HUES48 (cell line): ENCODE measurements at regions not wholly inside any gene's neighbourhood (a gene's known extent, or its start where the extent isn't known, plus 50 kb on each side); places are given as distances from the start of the nearest gene placed in this dataset.

ENCODE experiments used
- H3K27ac ChIP-seq: one replicate; pipeline ENCODE4 v1.7.0; 2013; ENCODE audit warnings: low read depth, low read length, inconsistent platforms
- H3K27me3 ChIP-seq: 2 replicates; pipeline ENCODE4 v1.6.1; 2013; ENCODE audit warnings: mild to moderate bottlenecking, low read length; ENCODE audit not compliant: control insufficient read depth, insufficient read depth
- H3K36me3 ChIP-seq: 2 replicates; pipeline ENCODE4 v1.6.1; 2013; ENCODE audit warnings: low read length; ENCODE audit not compliant: control insufficient read depth, insufficient read depth
- H3K4me1 ChIP-seq: 2 replicates; pipeline ENCODE4 v1.6.1; 2013; ENCODE audit warnings: mild to moderate bottlenecking, low read length; ENCODE audit not compliant: control insufficient read depth, insufficient read depth
- H3K4me3 ChIP-seq: 2 replicates; pipeline ENCODE4 v1.5.1; 2013; ENCODE audit warnings: mild to moderate bottlenecking, low read depth, low read length
- H3K9ac ChIP-seq: 2 replicates; pipeline ENCODE4 v1.6.1; 2013; ENCODE audit warnings: mild to moderate bottlenecking, low read depth, low read length, moderate library complexity
- H3K9me3 ChIP-seq: 2 replicates; pipeline ENCODE4 v1.6.1; 2013; ENCODE audit warnings: low read length; ENCODE audit not compliant: control insufficient read depth, insufficient read depth

DNA sequence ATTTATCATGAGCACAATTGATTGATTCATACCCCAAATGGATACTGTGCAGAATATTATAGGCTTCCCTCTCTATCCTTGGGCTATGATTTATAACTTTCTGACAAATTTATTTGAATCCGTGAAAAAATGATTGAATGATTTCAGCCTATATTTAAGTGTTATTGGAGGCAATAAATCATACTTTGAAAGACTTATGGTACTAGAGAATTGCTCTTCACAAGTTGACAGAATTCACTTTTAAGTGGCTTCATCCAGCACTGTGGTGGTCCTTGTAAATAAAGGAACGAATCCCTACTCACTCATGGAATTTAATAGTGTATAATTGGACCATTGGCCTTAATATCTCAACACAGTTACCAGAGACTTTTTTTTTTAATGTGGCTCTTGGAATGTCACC, 174.8 kb upstream of the TLL1 start:
- Histone ChIP-seq H3K27ac (no peak overlapping the region), H3K4me3 (no peak overlapping the region), H3K9me3 (no peaks in the 10 kb centered on the region)

DNA sequence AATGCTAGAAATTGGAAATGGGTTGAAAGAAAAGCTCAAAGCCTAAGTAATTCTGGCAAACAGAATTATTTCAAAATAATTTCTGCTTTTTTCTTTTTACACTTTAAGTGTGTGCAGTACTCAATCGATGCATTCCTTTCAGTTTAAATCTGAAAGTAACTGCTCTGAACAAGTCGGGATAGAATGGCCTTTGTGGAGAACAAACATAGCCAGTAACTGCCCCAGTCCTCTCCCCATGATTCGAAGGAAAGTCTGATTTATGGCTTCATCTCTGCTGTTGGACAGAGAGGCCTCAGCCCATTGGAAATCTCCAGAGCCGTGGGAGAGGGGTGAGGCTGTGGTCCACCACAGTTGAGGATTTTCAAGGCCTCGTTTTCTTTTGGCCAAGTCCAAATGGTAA, 174.0 kb upstream of the TLL1 start:
- Histone ChIP-seq H3K27me3 (no peaks in the 10 kb centered on the region), H3K9ac (no peak overlapping the region), H3K9me3 (no peaks in the 10 kb centered on the region), H3K4me1 (no peaks in the 10 kb centered on the region), H3K27ac (no peak overlapping the region), H3K36me3 (no peaks in the 10 kb centered on the region), H3K4me3 (no peak overlapping the region)

More for the DNA sequence above, 174.8 kb upstream of the TLL1 start:
- Histone ChIP-seq H3K4me1 (no peaks in the 10 kb centered on the region), H3K9ac (no peak overlapping the region), H3K27me3 (no peaks in the 10 kb centered on the region), H3K36me3 (no peaks in the 10 kb centered on the region)

DNA sequence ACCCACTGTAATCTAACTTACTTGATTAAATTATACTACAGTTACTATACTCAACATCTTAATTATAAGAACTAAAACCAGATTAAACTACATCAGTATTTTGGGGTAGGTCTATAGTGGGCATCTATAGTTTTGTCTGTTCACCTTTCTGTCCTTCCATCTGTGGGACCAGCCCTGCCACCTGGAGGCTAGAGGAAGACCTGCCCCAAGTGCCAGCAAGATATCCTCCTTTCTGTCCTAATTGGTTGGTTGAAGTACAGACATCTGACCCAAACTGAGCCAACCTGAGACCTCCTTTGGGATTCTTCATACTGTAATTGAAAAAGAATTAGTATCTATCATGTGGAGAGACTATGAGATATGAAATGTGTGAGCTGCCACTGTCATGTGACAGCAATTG, 172.2 kb upstream of the TLL1 start:
- Histone ChIP-seq H3K4me3 (no peak overlapping the region), H3K36me3 (no peaks in the 10 kb centered on the region), H3K4me1 (no peaks in the 10 kb centered on the region)

DNA sequence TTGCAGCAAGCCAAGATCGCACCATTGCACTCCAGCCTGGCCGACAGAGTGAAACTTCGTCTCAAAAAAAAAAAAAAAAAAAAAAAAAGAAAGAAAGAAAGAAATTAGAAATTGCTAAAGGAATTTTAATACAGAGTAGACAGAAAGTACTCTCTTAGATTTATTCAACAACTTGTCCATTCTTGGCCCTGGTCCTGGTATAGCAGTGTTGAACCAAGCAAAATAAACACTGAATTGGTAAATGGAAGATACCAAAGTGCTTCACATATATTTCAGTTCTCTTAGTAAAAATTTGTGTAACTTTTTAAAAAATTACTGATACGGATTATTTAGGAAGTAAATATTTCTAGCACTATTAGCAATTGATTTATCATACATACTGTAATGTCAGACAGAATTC, 165.9 kb upstream of the TLL1 start:
- no peak overlapping the region for H3K9ac ChIP-seq
- no peaks in the 10 kb centered on the region for H3K27me3 ChIP-seq
- H3K4me3 ChIP-seq = no peak overlapping the region
- H3K27ac ChIP-seq = no peak overlapping the region
- no peaks in the 10 kb centered on the region for H3K9me3 ChIP-seq
- no peaks in the 10 kb centered on the region for H3K36me3 ChIP-seq
- H3K4me1 ChIP-seq = peaks cover 11% of the 10 kb centered on the region

More for the DNA sequence above, 172.2 kb upstream of the TLL1 start:
- Histone ChIP-seq H3K9ac (no peak overlapping the region), H3K27me3 (no peaks in the 10 kb centered on the region), H3K27ac (no peak overlapping the region), H3K9me3 (no peaks in the 10 kb centered on the region)

DNA sequence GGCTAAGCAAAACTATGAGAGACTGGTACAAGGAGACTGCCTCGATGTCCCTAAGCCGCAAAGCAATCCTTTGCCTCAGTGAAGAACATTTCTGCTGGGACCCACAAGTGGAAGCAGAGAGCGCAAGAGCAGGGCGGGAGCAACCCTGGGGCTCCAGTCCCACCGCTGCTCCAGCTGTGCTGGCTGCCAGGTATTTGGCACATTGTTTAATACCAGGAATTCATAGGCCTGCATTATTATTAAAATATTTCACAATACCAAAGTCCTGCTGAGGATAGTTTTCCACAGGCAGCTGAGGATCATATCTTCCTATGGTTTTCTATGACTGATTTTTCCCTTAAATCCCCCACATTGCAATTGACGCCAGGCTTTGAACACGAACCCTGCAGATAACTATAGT, 163.5 kb upstream of the TLL1 start:
- H3K9me3 ChIP-seq = no peaks in the 10 kb centered on the region
- no peak overlapping the region for H3K4me3 ChIP-seq
- no peak overlapping the region for H3K9ac ChIP-seq
- H3K36me3 ChIP-seq = no peaks in the 10 kb centered on the region
- H3K4me1 ChIP-seq = peaks cover 11% of the 10 kb centered on the region
- H3K27ac ChIP-seq = no peak overlapping the region
- H3K27me3 ChIP-seq = no peaks in the 10 kb centered on the region

DNA sequence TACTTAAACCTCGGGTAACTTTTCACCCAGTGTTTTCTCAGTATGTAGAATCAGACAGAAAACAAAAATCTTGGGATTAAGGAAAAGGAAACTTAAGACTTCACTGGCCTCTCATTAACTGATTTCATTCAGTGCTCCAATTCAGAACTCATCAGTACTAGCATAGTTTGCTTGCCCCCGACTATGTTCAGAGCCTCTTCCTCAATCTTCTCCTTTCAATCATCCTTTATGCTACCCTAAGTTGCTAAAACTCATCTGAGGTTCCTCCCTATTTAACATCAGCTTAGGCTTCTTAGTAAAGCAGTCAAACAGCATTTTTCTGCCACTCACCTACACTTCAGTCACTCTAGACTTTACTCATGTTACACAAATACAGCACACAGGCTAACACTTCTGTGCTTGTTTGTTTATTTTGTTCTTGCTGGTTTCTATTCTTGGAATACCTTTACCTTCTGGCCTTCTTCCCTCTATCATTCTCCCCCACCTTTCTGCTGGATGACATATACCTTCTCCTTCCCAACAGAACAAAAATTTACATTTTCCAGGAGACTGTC, 163.0 kb upstream of the TLL1 start:
- Histone ChIP-seq H3K9ac (no peak overlapping the region), H3K4me3 (no peak overlapping the region), H3K27me3 (no peaks in the 10 kb centered on the region), H3K36me3 (no peaks in the 10 kb centered on the region), H3K4me1 (peaks cover 11% of the 10 kb centered on the region), H3K9me3 (no peaks in the 10 kb centered on the region), H3K27ac (no peak overlapping the region)

DNA sequence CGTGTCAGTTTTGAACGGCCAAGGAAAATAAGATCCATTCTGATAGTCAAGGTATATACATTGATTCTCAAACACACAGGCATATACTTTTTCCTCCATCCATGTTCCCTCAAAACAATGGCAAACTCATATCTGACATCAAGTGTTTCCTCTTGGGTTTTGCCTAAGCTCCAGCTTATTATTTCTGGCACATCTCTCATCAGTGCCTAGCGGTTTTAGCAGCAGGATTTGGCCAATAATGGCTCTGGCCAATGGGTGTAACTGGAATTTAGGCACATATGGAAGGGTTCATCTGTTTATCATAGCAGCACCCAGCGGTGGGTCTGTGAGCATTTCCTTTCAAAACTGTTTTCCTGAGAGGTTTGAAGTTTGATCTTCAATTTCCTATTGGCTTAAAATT, 161.6 kb upstream of the TLL1 start:
- H3K4me1 ChIP-seq = peaks cover 11% of the 10 kb centered on the region
- H3K27me3 ChIP-seq = no peaks in the 10 kb centered on the region
- H3K36me3 ChIP-seq = no peaks in the 10 kb centered on the region
- H3K4me3 ChIP-seq = no peak overlapping the region
- H3K9me3 ChIP-seq = no peaks in the 10 kb centered on the region
- no peak overlapping the region for H3K27ac ChIP-seq
- H3K9ac ChIP-seq = no peak overlapping the region

DNA sequence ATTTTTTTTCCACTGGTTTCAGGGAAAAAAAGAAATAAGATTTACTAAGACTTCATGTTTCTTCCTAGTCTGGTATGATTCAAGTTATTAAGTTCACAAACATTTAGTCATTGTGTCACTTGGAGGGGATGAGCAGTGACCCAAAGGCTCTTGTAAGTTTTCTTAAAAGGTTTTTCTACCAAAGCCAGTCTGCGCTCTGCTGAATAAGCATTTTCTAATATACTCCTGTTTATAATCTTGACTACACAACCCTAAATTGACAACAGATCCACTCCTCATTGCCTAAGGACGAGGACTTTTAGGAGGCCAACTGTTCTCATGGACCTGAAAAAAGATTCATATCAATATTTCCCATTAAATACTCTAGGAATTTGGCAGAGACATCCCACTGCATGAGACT, 161.1 kb upstream of the TLL1 start:
- Histone ChIP-seq H3K27me3 (no peaks in the 10 kb centered on the region), H3K36me3 (no peaks in the 10 kb centered on the region), H3K4me1 (peaks cover 11% of the 10 kb centered on the region), H3K4me3 (no peak overlapping the region), H3K27ac (no peak overlapping the region), H3K9ac (no peak overlapping the region), H3K9me3 (no peaks in the 10 kb centered on the region)

DNA sequence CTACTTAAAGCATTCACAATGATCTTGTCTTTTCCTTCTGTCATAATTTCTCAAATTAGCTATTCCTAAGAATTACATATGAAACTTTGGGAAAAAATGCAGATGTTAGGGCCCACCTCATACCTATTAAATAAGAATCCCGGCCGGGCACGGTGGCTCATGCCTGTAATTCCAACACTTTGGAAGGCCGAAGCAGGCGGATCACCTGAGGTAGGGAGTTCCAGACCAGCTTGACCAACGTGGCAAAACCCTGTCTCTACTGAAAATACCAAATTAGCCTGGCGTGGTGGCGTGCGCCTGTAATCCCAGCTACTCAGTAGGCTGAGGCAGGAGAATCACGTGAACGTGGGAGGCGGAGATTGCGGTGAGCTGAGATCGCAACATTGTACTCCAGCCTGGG, 158.4 kb upstream of the TLL1 start:
- Histone ChIP-seq H3K36me3 (no peaks in the 10 kb centered on the region), H3K9me3 (no peaks in the 10 kb centered on the region), H3K27ac (no peak overlapping the region), H3K9ac (no peak overlapping the region), H3K27me3 (no peaks in the 10 kb centered on the region), H3K4me1 (peaks cover 7% of the 10 kb centered on the region), H3K4me3 (no peak overlapping the region)

DNA sequence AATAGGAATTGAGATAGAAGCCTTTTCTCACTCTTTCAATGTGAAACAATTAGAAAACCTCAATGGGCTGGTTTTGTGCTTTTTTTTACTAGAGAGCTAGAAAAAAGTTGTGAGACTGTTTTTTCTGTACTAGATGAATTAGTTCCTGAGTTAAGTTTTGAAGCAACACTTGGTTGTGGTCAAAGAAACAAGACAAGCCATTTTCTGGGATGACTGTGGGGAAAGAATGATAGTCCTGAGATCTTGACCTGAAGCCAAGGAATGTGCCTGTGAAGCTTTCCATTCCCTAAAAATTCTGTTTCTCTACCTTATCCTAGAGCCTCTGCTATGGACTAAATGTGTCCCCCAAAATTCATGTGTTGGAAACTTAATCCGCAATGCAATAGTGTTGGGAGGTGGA, 157.8 kb upstream of the TLL1 start:
- H3K36me3 ChIP-seq = no peaks in the 10 kb centered on the region
- peaks cover 2% of the 10 kb centered on the region for H3K4me1 ChIP-seq
- H3K9ac ChIP-seq = no peak overlapping the region
- H3K9me3 ChIP-seq = no peaks in the 10 kb centered on the region
- no peak overlapping the region for H3K4me3 ChIP-seq
- no peaks in the 10 kb centered on the region for H3K27me3 ChIP-seq
- H3K27ac ChIP-seq = no peak overlapping the region

DNA sequence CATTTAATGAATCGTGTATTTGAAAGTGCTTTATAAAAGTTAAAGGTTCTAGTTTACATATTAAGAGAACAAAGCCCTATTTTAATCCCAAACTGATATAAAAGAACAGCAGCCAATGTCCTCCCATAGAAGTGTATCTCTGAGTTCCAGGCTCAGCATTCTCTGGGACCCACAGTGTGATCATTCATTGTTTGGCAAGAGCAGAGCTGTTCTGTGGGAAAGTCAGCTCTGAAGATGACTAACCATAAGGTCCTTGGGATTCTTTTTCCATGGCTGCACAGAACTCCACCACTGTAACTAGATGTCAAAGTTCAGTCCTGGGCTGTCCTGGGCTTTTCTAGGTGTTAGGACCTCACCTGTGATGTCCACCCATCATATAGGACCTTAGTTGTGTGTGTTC, 157.0 kb upstream of the TLL1 start:
- no peaks in the 10 kb centered on the region for H3K36me3 ChIP-seq
- H3K4me1 ChIP-seq = no peaks in the 10 kb centered on the region
- H3K9me3 ChIP-seq = no peaks in the 10 kb centered on the region
- H3K27ac ChIP-seq = no peak overlapping the region
- no peaks in the 10 kb centered on the region for H3K27me3 ChIP-seq
- H3K9ac ChIP-seq = no peak overlapping the region
- H3K4me3 ChIP-seq = no peak overlapping the region

DNA sequence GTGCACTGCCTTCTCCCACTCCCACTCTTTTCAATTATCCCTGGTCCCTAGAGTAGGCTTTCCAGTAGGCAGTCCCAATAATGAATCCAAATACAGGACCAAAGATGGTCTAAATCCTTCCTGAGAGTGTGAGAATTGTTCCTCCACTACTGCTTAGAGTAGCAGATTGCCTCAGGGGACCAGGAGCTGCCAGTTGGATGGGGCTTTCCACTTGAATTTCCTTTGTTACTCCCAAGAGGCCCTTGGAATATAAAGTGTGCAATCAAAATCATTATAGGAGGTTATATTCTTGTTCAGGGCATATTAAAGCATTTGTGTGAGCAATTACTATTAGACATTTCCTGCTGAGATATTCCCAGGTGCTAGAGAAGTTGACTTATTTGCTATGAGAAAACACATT, 156.6 kb upstream of the TLL1 start:
- Histone ChIP-seq H3K36me3 (no peaks in the 10 kb centered on the region), H3K4me3 (no peak overlapping the region), H3K27me3 (no peaks in the 10 kb centered on the region), H3K9me3 (no peaks in the 10 kb centered on the region), H3K27ac (no peak overlapping the region), H3K9ac (no peak overlapping the region), H3K4me1 (no peaks in the 10 kb centered on the region)
